HepG2 (cell line): ENCODE measurements at regions not wholly inside any gene's neighbourhood (a gene's known extent, or its start where the extent isn't known, plus 50 kb on each side); places are given as distances from the start of the nearest gene placed in this dataset.

Experiments used
- ATAC-seq: fragments of 200-7000 bp; cut with Tn5 transposase; 3 replicates; pipeline ENCODE4 v1.9.1; 2020; ENCODE audit warnings: mild to moderate bottlenecking, moderate library complexity
- BruUV-seq: library from RNA; stranded (reverse); fragments of 400-500 nt; replicated peaks from 2 replicates; lab custom pipeline; 2021; lab: Mats Ljungman, UMichigan
- CTCF ChIA-PET: fragments of 300-600 bp; formaldehyde crosslinking; extraction: SDS; loops from one replicate; lab custom pipeline; 2021; ENCODE audit warnings: low total read pairs, inconsistent platforms, low intra/inter-chr PET ratio; lab: Yijun Ruan, JAX
- POLR2A ChIA-PET: fragments of 350-600 bp; sonication (Branson Sonifier 250); formaldehyde crosslinking; loops from one replicate; lab custom pipeline; 2020; ENCODE audit warnings: antibody characterized with exemption, inconsistent platforms; lab: Yijun Ruan, JAX
- DNase-seq: peaks from one replicate; pipeline ENCODE4 v3.0.0-alpha.2; 2015; ENCODE audit warnings: low spot score
- FAIRE-seq: peaks from 3 replicates; lab custom pipeline; 2011; peaks lifted over from hg19 to GRCh38; lab: Jason Lieb, UNC
- H2AFZ ChIP-seq: one replicate; pipeline ENCODE4 v1.6.1; 2011; ENCODE audit warnings: low read length, inconsistent platforms
- H3K27ac ChIP-seq: fragments of 300-600 bp; 3 replicates; pipeline ENCODE4 v1.8.0; 2011; ENCODE audit warnings: mixed run types, mild to moderate bottlenecking, mixed read lengths, low read length, inconsistent platforms; ENCODE audit not compliant: insufficient read depth; ENCODE audit errors: extremely low read length
- H3K27me3 ChIP-seq, 2 experiments: fragments of 200-600 bp in 1 of 2; 2 replicates in 1 of 2; 3 replicates in 1 of 2; pipeline versions ENCODE4 v1.6.0 to v1.8.0; 2011; ENCODE audit warnings: low read length in 2 of 2, mild to moderate bottlenecking in 2 of 2, moderate library complexity in 2 of 2, inconsistent platforms in 1 of 2; ENCODE audit not compliant: insufficient read depth in 2 of 2, control insufficient read depth in 1 of 2
- H3K36me3 ChIP-seq, 2 experiments: fragments of 200-600 bp in 1 of 2; replicated peaks in 1 of 2; 2 replicates in 1 of 2; 3 replicates in 1 of 2; pipeline versions ENCODE4 v1.5.1 to v1.8.0; 2011; ENCODE audit warnings: low read length in 2 of 2, inconsistent platforms in 1 of 2; ENCODE audit not compliant: insufficient read depth in 2 of 2, control insufficient read depth in 1 of 2
- H3K4me1 ChIP-seq: 2 replicates; pipeline ENCODE4 v1.5.1; 2012; ENCODE audit warnings: low read length, inconsistent platforms; ENCODE audit not compliant: insufficient read depth
- H3K4me2 ChIP-seq: 2 replicates; pipeline ENCODE4 v1.6.0; 2011; ENCODE audit warnings: low read depth, low read length, inconsistent platforms
- H3K4me3 ChIP-seq, 3 experiments: fragments of 200-600 bp in 1 of 3; sonication (generic), shearing (Covaris generic) in 1 of 3; replicated peaks in 1 of 3; 2 replicates each; pipeline ENCODE4 v1.5.1; 2011 to 2016; ENCODE audit warnings: low read length in 3 of 3, inconsistent platforms in 2 of 3, low read depth in 2 of 3, mild to moderate bottlenecking in 2 of 3, control low read depth in 1 of 3, mixed read lengths in 1 of 3; ENCODE audit not compliant: insufficient read depth in 1 of 3
- H3K79me2 ChIP-seq: one replicate; pipeline ENCODE4 v1.6.1; 2011; ENCODE audit warnings: low read length, inconsistent platforms; ENCODE audit not compliant: insufficient read depth
- H3K9ac ChIP-seq: 2 replicates; pipeline ENCODE4 v1.6.0; 2011; ENCODE audit warnings: mild to moderate bottlenecking, low read depth, low read length, inconsistent platforms; ENCODE audit not compliant: insufficient read depth
- H3K9me3 ChIP-seq: 2 replicates; pipeline ENCODE4 v1.5.1; 2012; ENCODE audit warnings: mild to moderate bottlenecking, low read length
- H4K20me1 ChIP-seq: 2 replicates; pipeline ENCODE4 v1.6.0; 2011; ENCODE audit warnings: inconsistent platforms, mild to moderate bottlenecking, low read length, moderate library complexity; ENCODE audit not compliant: insufficient read depth
- ATAD3A ChIP-seq: sonication (generic); formaldehyde crosslinking; IDR thresholded peaks from 2 replicates; pipeline ENCODE4 v1.4.0; 2020; ENCODE audit warnings: missing genetic modification reagents
- RBM22 ChIP-seq: fragments of 200-400 bp; formaldehyde crosslinking; optimal IDR thresholded peaks from 2 replicates; pipeline ENCODE3; 2017; ENCODE audit warnings: mild to moderate bottlenecking, low read length, moderate library complexity
- SALL1 ChIP-seq: sonication (generic); formaldehyde crosslinking; IDR thresholded peaks from 2 replicates; pipeline ENCODE4 v1.8.0; 2022; ENCODE audit warnings: mild to moderate bottlenecking, missing genetic modification reagents
- STAG1 ChIP-seq: sonication (generic); formaldehyde crosslinking; IDR thresholded peaks from 2 replicates; pipeline ENCODE4 v1.4.0; 2020; ENCODE audit warnings: missing genetic modification reagents
- ZBTB42 ChIP-seq: sonication (generic); formaldehyde crosslinking; IDR thresholded peaks from 2 replicates; pipeline ENCODE4 v1.5.0; 2020; ENCODE audit warnings: mild to moderate bottlenecking, missing genetic modification reagents
- ZFX ChIP-seq: sonication (generic); formaldehyde crosslinking; IDR thresholded peaks from 2 replicates; pipeline ENCODE4 v1.4.0; 2020; ENCODE audit warnings: mild to moderate bottlenecking, low read depth, missing genetic modification reagents, moderate library complexity
- ZMYM4 ChIP-seq: sonication (generic); formaldehyde crosslinking; IDR thresholded peaks from 2 replicates; pipeline ENCODE4 v1.8.1; 2023; ENCODE audit warnings: mild to moderate bottlenecking, missing genetic modification reagents
- ZNF225 ChIP-seq: sonication (generic); formaldehyde crosslinking; IDR thresholded peaks from 2 replicates; pipeline ENCODE4 v1.4.0; 2020; ENCODE audit warnings: mild to moderate bottlenecking, missing genetic modification reagents
- ZNF354B ChIP-seq: sonication (generic); formaldehyde crosslinking; IDR thresholded peaks from 2 replicates; pipeline ENCODE4 v1.8.0; 2022; ENCODE audit warnings: mild to moderate bottlenecking, missing genetic modification reagents
- ZNF747 ChIP-seq: sonication (generic); formaldehyde crosslinking; IDR thresholded peaks from 2 replicates; pipeline ENCODE4 v1.8.1; 2023; ENCODE audit warnings: missing genetic modification reagents, mild to moderate bottlenecking, borderline replicate concordance
- ZNF772 ChIP-seq: sonication (generic); formaldehyde crosslinking; IDR thresholded peaks from 2 replicates; pipeline ENCODE4 v1.5.0; 2020; ENCODE audit warnings: mild to moderate bottlenecking, missing genetic modification reagents
- whole genome bisulfite sequencing: methylation state at CpG from one replicate; pipeline ENCODE4 v1.1.6; 2017; ENCODE audit warnings: low lambda C conversion rate; 5-methylcytosine and 5-hydroxymethylcytosine counted together
- in situ Hi-C: cut with HindIII; loops from 2 replicates; pipeline ENCODE4 v1.10.0; 2017; ENCODE audit warnings: low pct_unique_long_range_greater_than_20kb; ENCODE audit not compliant: extremely low pct_ligation_motif_present
- intact Hi-C: fragments of 100-400 bp; cut with micrococcal nuclease; formaldehyde crosslinking; loops from one replicate; pipeline ENCODE4 v1.10.0; 2022; ENCODE audit not compliant: unreplicated experiment
- TF ChIP-seq, protein P1 (sequence below): sonication (generic); formaldehyde crosslinking; IDR thresholded peaks from 2 replicates; pipeline ENCODE4 v1.4.0; 2020; ENCODE audit warnings: missing genetic modification reagents, borderline replicate concordance
- TF ChIP-seq, protein P2 (sequence below): sonication (generic); formaldehyde crosslinking; IDR thresholded peaks from 2 replicates; pipeline ENCODE4 v1.4.0; 2020; ENCODE audit warnings: missing genetic modification reagents
- TF ChIP-seq, protein P3 (sequence below), 2 experiments: IDR thresholded peaks; 2 replicates each; pipeline ENCODE4 v1.6.1; 2011 to 2012; ENCODE audit warnings: low read length in 2 of 2, borderline replicate concordance in 1 of 2, low read depth in 1 of 2, mild to moderate bottlenecking in 1 of 2, moderate library complexity in 1 of 2

DNA sequence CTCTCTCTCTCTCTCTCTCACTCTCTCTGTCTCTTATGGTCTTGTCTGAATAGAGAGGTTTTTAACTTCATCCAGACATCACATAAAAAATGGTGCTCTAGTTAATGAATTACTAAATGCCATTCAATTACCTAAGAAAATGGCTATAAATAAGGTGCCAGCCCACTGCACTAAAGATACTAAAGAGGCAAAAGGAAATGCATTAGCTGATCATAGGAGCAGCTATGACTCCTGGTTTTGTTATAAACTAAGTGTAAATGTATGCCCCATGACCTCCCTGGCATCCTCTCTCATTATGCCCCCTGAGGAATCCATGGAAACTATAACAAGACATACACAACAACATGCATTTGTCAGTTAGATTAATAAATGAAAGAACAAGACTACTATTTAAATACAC, 57.5 kb upstream of the PDC start:
- BruUV-seq, result no TSS peak
- DNase-seq, result no peak

DNA sequence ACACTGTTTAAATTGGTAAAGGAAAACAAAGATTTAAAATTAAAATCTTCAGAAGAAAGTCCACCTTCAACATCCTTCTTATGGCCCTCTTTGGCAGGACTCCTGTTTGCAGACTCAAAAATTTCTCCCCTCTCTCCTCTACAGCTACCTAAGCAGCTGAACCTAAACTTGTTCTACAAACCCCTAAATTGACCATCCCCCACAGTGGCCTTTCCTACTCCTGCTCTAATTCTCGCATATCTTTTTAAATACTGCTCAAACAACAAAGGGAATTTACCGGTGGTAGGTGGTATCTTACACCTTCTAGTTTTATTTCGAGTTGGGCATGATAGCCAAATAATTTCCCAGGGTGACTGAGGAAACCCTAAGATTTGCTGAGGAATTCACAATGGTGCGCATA, 53.5 kb upstream of the PDC start:
- Histone ChIP-seq H3K4me1 (no peaks in the 10 kb centered on the region), H3K9ac (no peak overlapping the region), H3K4me2 (no peak overlapping the region), H3K9me3 (no peaks in the 10 kb centered on the region), H3K36me3 (no peaks in the 10 kb centered on the region), H2AFZ (no peak overlapping the region), H3K79me2 (no peaks in the 10 kb centered on the region), H3K27me3 (no peaks in the 10 kb centered on the region), H4K20me1 (no peaks in the 10 kb centered on the region), H3K4me3 (no peak overlapping the region), H3K27ac (no peak overlapping the region)
- WGBS, result 21% methylated on average over 4 of the region's 4 CpGs
- intact Hi-C loops (no loop called here), in situ Hi-C loops (no loop called here)
- FAIRE-seq (no peak), DNase-seq (no peak), ATAC-seq (no peak)
- no TSS peak for BruUV-seq
- POLR2A ChIA-PET, result no interaction called here
- CTCF ChIA-PET, result no interaction called here
- TF ChIP-seq ZNF354B (CRISPR knock-in tag) (no peak), ZNF747 (CRISPR knock-in tag) (no peak), ZFX (CRISPR knock-in tag) (no peak), ZNF225 (CRISPR knock-in tag) (no peak), SALL1 (CRISPR knock-in tag) (no peak), ATAD3A (CRISPR knock-in tag) (no peak)
- TF ChIP-seq, protein P1, sequence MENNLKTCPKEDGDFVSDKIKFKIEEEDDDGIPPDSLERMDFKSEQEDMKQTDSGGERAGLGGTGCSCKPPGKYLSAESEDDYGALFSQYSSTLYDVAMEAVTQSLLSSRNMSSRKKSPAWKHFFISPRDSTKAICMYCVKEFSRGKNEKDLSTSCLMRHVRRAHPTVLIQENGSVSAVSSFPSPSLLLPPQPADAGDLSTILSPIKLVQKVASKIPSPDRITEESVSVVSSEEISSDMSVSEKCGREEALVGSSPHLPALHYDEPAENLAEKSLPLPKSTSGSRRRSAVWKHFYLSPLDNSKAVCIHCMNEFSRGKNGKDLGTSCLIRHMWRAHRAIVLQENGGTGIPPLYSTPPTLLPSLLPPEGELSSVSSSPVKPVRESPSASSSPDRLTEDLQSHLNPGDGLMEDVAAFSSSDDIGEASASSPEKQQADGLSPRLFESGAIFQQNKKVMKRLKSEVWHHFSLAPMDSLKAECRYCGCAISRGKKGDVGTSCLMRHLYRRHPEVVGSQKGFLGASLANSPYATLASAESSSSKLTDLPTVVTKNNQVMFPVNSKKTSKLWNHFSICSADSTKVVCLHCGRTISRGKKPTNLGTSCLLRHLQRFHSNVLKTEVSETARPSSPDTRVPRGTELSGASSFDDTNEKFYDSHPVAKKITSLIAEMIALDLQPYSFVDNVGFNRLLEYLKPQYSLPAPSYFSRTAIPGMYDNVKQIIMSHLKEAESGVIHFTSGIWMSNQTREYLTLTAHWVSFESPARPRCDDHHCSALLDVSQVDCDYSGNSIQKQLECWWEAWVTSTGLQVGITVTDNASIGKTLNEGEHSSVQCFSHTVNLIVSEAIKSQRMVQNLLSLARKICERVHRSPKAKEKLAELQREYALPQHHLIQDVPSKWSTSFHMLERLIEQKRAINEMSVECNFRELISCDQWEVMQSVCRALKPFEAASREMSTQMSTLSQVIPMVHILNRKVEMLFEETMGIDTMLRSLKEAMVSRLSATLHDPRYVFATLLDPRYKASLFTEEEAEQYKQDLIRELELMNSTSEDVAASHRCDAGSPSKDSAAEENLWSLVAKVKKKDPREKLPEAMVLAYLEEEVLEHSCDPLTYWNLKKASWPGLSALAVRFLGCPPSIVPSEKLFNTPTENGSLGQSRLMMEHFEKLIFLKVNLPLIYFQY (CRISPR knock-in tag), result no peak
- TF ChIP-seq, protein P2, sequence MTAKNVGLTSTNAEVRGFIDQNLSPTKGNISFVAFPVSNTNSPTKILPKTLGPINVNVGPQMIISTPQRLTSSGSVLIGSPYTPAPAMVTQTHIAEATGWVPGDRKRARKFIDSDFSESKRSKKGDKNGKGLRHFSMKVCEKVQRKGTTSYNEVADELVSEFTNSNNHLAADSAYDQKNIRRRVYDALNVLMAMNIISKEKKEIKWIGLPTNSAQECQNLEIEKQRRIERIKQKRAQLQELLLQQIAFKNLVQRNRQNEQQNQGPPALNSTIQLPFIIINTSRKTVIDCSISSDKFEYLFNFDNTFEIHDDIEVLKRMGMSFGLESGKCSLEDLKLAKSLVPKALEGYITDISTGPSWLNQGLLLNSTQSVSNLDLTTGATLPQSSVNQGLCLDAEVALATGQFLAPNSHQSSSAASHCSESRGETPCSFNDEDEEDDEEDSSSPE (CRISPR knock-in tag), result no peak
- TF ChIP-seq, protein P3, sequence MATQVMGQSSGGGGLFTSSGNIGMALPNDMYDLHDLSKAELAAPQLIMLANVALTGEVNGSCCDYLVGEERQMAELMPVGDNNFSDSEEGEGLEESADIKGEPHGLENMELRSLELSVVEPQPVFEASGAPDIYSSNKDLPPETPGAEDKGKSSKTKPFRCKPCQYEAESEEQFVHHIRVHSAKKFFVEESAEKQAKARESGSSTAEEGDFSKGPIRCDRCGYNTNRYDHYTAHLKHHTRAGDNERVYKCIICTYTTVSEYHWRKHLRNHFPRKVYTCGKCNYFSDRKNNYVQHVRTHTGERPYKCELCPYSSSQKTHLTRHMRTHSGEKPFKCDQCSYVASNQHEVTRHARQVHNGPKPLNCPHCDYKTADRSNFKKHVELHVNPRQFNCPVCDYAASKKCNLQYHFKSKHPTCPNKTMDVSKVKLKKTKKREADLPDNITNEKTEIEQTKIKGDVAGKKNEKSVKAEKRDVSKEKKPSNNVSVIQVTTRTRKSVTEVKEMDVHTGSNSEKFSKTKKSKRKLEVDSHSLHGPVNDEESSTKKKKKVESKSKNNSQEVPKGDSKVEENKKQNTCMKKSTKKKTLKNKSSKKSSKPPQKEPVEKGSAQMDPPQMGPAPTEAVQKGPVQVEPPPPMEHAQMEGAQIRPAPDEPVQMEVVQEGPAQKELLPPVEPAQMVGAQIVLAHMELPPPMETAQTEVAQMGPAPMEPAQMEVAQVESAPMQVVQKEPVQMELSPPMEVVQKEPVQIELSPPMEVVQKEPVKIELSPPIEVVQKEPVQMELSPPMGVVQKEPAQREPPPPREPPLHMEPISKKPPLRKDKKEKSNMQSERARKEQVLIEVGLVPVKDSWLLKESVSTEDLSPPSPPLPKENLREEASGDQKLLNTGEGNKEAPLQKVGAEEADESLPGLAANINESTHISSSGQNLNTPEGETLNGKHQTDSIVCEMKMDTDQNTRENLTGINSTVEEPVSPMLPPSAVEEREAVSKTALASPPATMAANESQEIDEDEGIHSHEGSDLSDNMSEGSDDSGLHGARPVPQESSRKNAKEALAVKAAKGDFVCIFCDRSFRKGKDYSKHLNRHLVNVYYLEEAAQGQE (IDR thresholded peaks at IDR 0.05; ENCODE audit: borderline replicate concordance in 1 of 2, low read depth in 1 of 2, low read length in 2 of 2), result no peak

More for the DNA sequence above, 57.5 kb upstream of the PDC start:
- ATAC-seq (no peak), FAIRE-seq (no peak)
- Histone ChIP-seq H3K9me3 (peaks cover 3% of the 10 kb centered on the region; the same call in 1 of the 2 replicates), H3K4me1 (no peaks in the 10 kb centered on the region), H3K36me3 (no peaks in the 10 kb centered on the region), H3K9ac (no peak overlapping the region), H4K20me1 (no peaks in the 10 kb centered on the region), H3K4me2 (no peak overlapping the region), H2AFZ (no peak overlapping the region), H3K79me2 (no peaks in the 10 kb centered on the region), H3K4me3 (no peak overlapping the region), H3K27ac (no peak overlapping the region), H3K27me3 (no peaks in the 10 kb centered on the region)
- POLR2A ChIA-PET, result no interaction called here
- CTCF ChIA-PET, result no interaction called here
- intact Hi-C loops, result no loop called here
- TF ChIP-seq ZBTB42 (CRISPR knock-in tag) (no peak), RBM22 (no peak), STAG1 (no peak), ZNF772 (CRISPR knock-in tag) (no peak), ZMYM4 (CRISPR knock-in tag) (no peak)
- in situ Hi-C loops, result no loop called here
